ENCODE measurements at regions not wholly inside any gene's neighbourhood (a gene's known extent, or its start where the extent isn't known, plus 50 kb on each side); places are given as distances from the start of the nearest gene placed in this dataset.

DNA sequence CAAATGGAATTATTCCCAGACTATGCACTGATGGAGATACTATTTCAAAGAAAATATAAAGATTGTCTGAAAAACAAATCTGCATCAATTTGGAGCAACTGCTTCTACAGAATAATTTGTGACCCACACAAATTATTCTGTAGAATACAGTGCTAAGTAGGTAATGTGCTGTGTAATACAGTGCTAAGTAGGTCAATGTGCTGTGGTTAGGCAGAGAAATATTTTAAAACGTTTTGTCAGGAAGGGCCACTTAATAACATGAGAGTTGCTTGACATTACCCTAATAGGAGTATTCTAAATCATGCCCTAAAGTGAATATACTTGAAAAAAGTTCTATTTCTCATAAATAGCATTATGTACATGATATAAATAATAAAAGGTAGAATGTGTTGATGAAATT is 116.5 kb upstream of the KCND2 start:
- no peak for DNase-seq
- Histone ChIP-seq H3K4me3 (ENCODE audit: low read length) (no peak overlapping the region), H3K4me1 (ENCODE audit: insufficient read depth, low read length) (no peaks in the 10 kb centered on the region), H3K36me3 (ENCODE audit: insufficient read depth, low read length) (no peaks in the 10 kb centered on the region), H3K27me3 (ENCODE audit: insufficient read depth, low read length, poor library complexity, severe bottlenecking) (no peaks in the 10 kb centered on the region), H3K9me3 (ENCODE audit: low read length) (no peaks in the 10 kb centered on the region), H3K27ac (ENCODE audit: low read depth, low read length) (no peak overlapping the region)
- H3K27ac Mint-ChIP-seq = no peak overlapping the region
- H3K27me3 Mint-ChIP-seq = no peaks in the 10 kb centered on the region
- ChIA-PET CTCF (no interaction called here), POLR2A (no interaction called here)
- no peaks in the 10 kb centered on the region for H3K4me1 Mint-ChIP-seq
- no peaks in the 10 kb centered on the region for H3K36me3 Mint-ChIP-seq
- H3K9me3 Mint-ChIP-seq = peaks cover 0 to 14% (median 3%) of the 10 kb centered on the region in 5 donors
- H3K4me3 Mint-ChIP-seq = no peak overlapping the region

GRCh38 chr7:120160166-120160565 is 112.8 kb upstream of the KCND2 start:
- H3K4me1 Mint-ChIP-seq = no peaks in the 10 kb centered on the region
- no peaks in the 10 kb centered on the region for H3K36me3 ChIP-seq (ENCODE audit: insufficient read depth, low read length)
- no peak overlapping the region for H3K27ac ChIP-seq (ENCODE audit: low read depth, low read length)
- H3K36me3 Mint-ChIP-seq = no peaks in the 10 kb centered on the region
- no peak overlapping the region for H3K27ac Mint-ChIP-seq
- no peak for DNase-seq
- H3K9me3 ChIP-seq (ENCODE audit: low read length) = no peaks in the 10 kb centered on the region
- ChIA-PET CTCF (no interaction called here), POLR2A (no interaction called here)
- peaks cover 0 to 17% (median 4%) of the 10 kb centered on the region in 5 donors for H3K9me3 Mint-ChIP-seq
- H3K4me3 Mint-ChIP-seq = no peak overlapping the region
- no peaks in the 10 kb centered on the region for H3K27me3 ChIP-seq (ENCODE audit: insufficient read depth, low read length, poor library complexity, severe bottlenecking)
- H3K4me3 ChIP-seq (ENCODE audit: low read length) = no peak overlapping the region
- no peaks in the 10 kb centered on the region for H3K4me1 ChIP-seq (ENCODE audit: insufficient read depth, low read length)
- peaks cover 0 to 1% of the 10 kb centered on the region in 2 donors for H3K27me3 Mint-ChIP-seq

GRCh38 chr7:120163449-120163848 is 109.5 kb upstream of the KCND2 start:
- no peak overlapping the region for H3K4me3 Mint-ChIP-seq
- ChIA-PET POLR2A (no interaction called here), CTCF (no interaction called here)

DNA sequence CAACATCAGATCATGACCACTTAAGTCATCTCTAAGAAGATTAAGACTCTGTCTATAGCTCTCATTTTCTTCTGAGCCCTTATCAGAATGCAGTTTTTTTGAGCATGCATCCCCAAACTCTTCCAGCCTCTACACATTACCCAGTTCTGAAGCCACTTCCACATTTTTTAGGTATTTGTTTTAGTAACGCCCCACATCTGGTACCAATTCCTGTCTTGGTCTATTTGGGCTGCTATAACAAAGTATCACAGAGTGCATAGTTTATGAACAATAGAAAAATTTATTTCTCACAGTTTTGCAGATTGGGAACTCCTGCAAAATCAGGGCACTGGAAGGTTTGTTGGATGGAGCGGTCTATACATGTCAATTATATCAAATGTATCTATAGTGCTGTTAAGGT is 107.7 kb upstream of the KCND2 start:
- Mint-ChIP-seq H3K4me3 (no peak overlapping the region), H3K4me1 (no peaks in the 10 kb centered on the region), H3K27ac (no peak overlapping the region), H3K36me3 (no peaks in the 10 kb centered on the region), H3K9me3 (peaks cover 5 to 21% (median 8%) of the 10 kb centered on the region in 5 donors), H3K27me3 (peaks cover 0 to 1% of the 10 kb centered on the region in 2 donors)
- CTCF ChIA-PET = no interaction called here
- POLR2A ChIA-PET = no interaction called here
- Histone ChIP-seq H3K4me3 (ENCODE audit: low read length) (no peak overlapping the region), H3K27me3 (ENCODE audit: insufficient read depth, low read length, poor library complexity, severe bottlenecking) (no peaks in the 10 kb centered on the region), H3K36me3 (ENCODE audit: insufficient read depth, low read length) (no peaks in the 10 kb centered on the region), H3K9me3 (ENCODE audit: low read length) (no peaks in the 10 kb centered on the region), H3K27ac (ENCODE audit: low read depth, low read length) (no peak overlapping the region), H3K4me1 (ENCODE audit: insufficient read depth, low read length) (no peaks in the 10 kb centered on the region)
- DNase-seq = no peak

More at GRCh38 chr7:120163449-120163848, 109.5 kb upstream of the KCND2 start:
- no peaks in the 10 kb centered on the region for H3K36me3 Mint-ChIP-seq
- peaks cover 0 to 1% of the 10 kb centered on the region in 2 donors for H3K27me3 Mint-ChIP-seq
- Histone ChIP-seq H3K27me3 (ENCODE audit: insufficient read depth, low read length, poor library complexity, severe bottlenecking) (no peaks in the 10 kb centered on the region), H3K27ac (ENCODE audit: low read depth, low read length) (no peak overlapping the region), H3K9me3 (ENCODE audit: low read length) (no peaks in the 10 kb centered on the region), H3K36me3 (ENCODE audit: insufficient read depth, low read length) (no peaks in the 10 kb centered on the region), H3K4me1 (ENCODE audit: insufficient read depth, low read length) (no peaks in the 10 kb centered on the region), H3K4me3 (ENCODE audit: low read length) (no peak overlapping the region)
- H3K27ac Mint-ChIP-seq = no peak overlapping the region
- no peak for DNase-seq
- peaks cover 2 to 23% (median 6%) of the 10 kb centered on the region in 5 donors for H3K9me3 Mint-ChIP-seq
- H3K4me1 Mint-ChIP-seq = no peaks in the 10 kb centered on the region

DNA sequence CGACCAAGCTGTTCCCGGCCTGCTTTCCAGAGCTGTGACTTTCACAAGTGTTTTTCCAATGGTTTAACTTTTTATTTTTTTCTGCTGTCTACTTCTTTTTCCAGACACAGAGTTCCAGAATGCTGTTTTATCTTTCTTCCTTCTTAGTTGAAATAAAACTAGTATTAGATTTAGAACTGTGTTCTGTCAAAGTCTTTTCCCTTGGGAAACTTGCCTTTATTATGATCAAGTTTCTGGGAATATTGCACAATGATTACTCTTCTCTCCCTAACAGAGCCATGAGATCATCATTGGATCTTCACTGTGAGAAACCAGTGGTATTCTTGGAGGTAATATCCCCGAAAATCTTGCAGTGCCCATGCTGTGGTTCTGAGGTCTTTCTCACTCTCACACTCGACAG is 104.9 kb upstream of the KCND2 start:
- Mint-ChIP-seq H3K9me3 (peaks cover 5 to 16% (median 10%) of the 10 kb centered on the region in 5 donors), H3K36me3 (no peaks in the 10 kb centered on the region), H3K27ac (no peak overlapping the region), H3K4me3 (no peak overlapping the region), H3K4me1 (no peaks in the 10 kb centered on the region), H3K27me3 (peaks cover 0 to under 1% of the 10 kb centered on the region in 2 donors)
- Histone ChIP-seq H3K27me3 (ENCODE audit: insufficient read depth, low read length, poor library complexity, severe bottlenecking) (no peaks in the 10 kb centered on the region), H3K27ac (ENCODE audit: low read depth, low read length) (no peak overlapping the region), H3K36me3 (ENCODE audit: insufficient read depth, low read length) (no peaks in the 10 kb centered on the region), H3K9me3 (ENCODE audit: low read length) (no peaks in the 10 kb centered on the region), H3K4me3 (ENCODE audit: low read length) (no peak overlapping the region), H3K4me1 (ENCODE audit: insufficient read depth, low read length) (no peaks in the 10 kb centered on the region)
- ChIA-PET CTCF (no interaction called here), POLR2A (no interaction called here)
- DNase-seq = no peak

DNA sequence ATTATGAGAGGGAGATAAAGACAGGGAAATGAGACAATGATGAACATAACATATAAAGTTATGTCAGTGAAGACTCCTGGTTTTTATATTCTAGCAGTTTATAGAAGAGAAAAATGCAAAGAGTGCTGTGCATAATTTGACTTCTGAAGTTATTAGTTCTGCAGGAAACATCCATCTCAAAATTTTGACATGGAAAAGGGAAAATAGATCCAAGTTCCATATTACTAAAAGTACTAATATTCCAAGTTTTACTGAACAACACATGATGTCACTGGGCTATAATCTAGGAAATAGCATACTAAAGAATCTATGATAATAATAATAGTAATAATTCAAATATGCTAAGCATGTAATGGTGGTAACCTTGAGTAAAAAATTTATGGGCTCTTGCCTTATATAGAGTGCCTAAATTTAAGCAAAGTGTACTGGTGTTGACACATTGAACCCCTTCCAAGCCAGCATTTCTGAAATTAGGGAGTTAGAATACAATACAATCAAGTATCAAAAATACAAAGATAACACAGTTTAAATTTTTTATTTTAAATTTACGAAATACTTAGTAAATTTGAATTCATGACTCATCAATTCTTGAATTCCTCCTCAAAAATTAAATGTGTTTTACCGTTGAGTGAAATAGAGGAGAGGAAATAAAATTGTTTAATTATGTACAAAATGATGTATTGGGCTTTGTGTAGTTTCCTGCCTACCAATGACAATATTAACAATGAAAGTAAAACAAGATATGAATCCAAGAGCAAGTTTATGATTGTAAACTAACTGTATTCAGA is 102.8 kb upstream of the KCND2 start:
- Mint-ChIP-seq H3K27me3 (no peaks in the 10 kb centered on the region), H3K4me1 (no peaks in the 10 kb centered on the region)
- CTCF ChIA-PET = no interaction called here

DNA sequence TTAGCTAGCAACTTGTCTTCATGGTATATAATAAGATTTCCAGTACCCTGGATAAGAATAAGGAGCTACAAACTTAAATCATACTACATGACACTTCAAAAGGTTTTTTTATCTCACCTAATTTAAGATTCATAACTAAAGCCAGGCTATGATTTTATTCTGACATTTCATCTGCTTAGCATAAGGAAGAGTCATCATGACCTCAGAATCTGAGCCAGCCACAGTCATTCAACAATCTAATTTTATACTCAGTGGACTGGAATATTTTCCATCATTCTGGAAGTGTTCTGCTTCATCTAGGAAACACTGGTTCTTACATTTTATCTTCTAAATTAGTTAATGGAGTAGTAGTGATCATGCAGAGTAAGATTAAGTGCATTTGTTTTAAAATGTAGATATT is 102.1 kb upstream of the KCND2 start:
- no peak for DNase-seq
- Mint-ChIP-seq H3K36me3 (no peaks in the 10 kb centered on the region), H3K27me3 (no peaks in the 10 kb centered on the region), H3K27ac (no peak overlapping the region), H3K4me3 (no peak overlapping the region), H3K4me1 (no peaks in the 10 kb centered on the region), H3K9me3 (peaks cover 3 to 12% (median 7%) of the 10 kb centered on the region in 5 donors)
- no peaks in the 10 kb centered on the region for H3K4me1 ChIP-seq (ENCODE audit: insufficient read depth, low read length)
- ChIA-PET CTCF (no interaction called here), POLR2A (no interaction called here)
- H3K9me3 ChIP-seq (ENCODE audit: low read length) = no peaks in the 10 kb centered on the region
- no peak overlapping the region for H3K27ac ChIP-seq (ENCODE audit: low read depth, low read length)
- no peaks in the 10 kb centered on the region for H3K27me3 ChIP-seq (ENCODE audit: insufficient read depth, low read length, poor library complexity, severe bottlenecking)
- no peak overlapping the region for H3K4me3 ChIP-seq (ENCODE audit: low read length)
- no peaks in the 10 kb centered on the region for H3K36me3 ChIP-seq (ENCODE audit: insufficient read depth, low read length)

More for the DNA sequence above, 102.8 kb upstream of the KCND2 start:
- no peak overlapping the region for H3K27ac Mint-ChIP-seq
- Histone ChIP-seq H3K9me3 (ENCODE audit: low read length) (no peaks in the 10 kb centered on the region), H3K27me3 (ENCODE audit: insufficient read depth, low read length, poor library complexity, severe bottlenecking) (no peaks in the 10 kb centered on the region), H3K36me3 (ENCODE audit: insufficient read depth, low read length) (no peaks in the 10 kb centered on the region), H3K4me1 (ENCODE audit: insufficient read depth, low read length) (no peaks in the 10 kb centered on the region), H3K4me3 (ENCODE audit: low read length) (no peak overlapping the region), H3K27ac (ENCODE audit: low read depth, low read length) (no peak overlapping the region)
- H3K9me3 Mint-ChIP-seq = peaks cover 3 to 12% (median 7%) of the 10 kb centered on the region in 5 donors
- POLR2A ChIA-PET = no interaction called here
- no peaks in the 10 kb centered on the region for H3K36me3 Mint-ChIP-seq
- DNase-seq = no peak
- no peak overlapping the region for H3K4me3 Mint-ChIP-seq

DNA sequence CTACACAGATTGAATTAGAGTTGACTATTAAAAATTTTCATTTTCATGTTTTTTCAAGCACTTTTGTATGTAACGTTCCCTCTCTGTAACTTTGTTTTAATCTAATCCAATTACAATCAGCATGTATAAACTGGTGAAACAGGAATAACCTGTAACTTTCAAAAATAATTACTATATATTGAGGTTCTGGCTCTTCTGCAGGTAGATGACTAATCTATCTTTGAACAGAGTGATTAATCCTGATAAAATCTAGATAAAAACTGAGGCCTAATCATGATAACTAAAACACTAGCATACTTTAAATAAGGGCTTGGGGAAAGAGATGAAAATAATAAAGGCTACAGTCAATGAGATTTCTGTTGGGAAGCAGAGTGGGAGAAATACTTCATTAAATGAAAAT is 101.6 kb upstream of the KCND2 start:
- no peaks in the 10 kb centered on the region for H3K36me3 Mint-ChIP-seq
- DNase-seq = no peak
- Histone ChIP-seq H3K27ac (ENCODE audit: low read depth, low read length) (no peak overlapping the region), H3K36me3 (ENCODE audit: insufficient read depth, low read length) (no peaks in the 10 kb centered on the region), H3K4me3 (ENCODE audit: low read length) (no peak overlapping the region), H3K4me1 (ENCODE audit: insufficient read depth, low read length) (no peaks in the 10 kb centered on the region), H3K27me3 (ENCODE audit: insufficient read depth, low read length, poor library complexity, severe bottlenecking) (no peaks in the 10 kb centered on the region), H3K9me3 (ENCODE audit: low read length) (no peaks in the 10 kb centered on the region)
- H3K4me1 Mint-ChIP-seq = no peaks in the 10 kb centered on the region
- H3K9me3 Mint-ChIP-seq = peaks cover 3 to 9% (median 7%) of the 10 kb centered on the region in 5 donors
- POLR2A ChIA-PET = no interaction called here
- H3K27ac Mint-ChIP-seq = no peak overlapping the region
- CTCF ChIA-PET = no interaction called here
- H3K27me3 Mint-ChIP-seq = no peaks in the 10 kb centered on the region
- no peak overlapping the region for H3K4me3 Mint-ChIP-seq

Data from CD8-positive, alpha-beta memory T cell (primary cell).